ENCODE measurements at regions not wholly inside any gene's neighbourhood (a gene's known extent, or its start where the extent isn't known, plus 50 kb on each side); places are given as distances from the start of the nearest gene placed in this dataset.

- TF ChIP-seq ZNF274 (IDR thresholded peaks at IDR 0.05; ENCODE audit: low read depth, low read length) (no peak), YY1 (IDR thresholded peaks at IDR 0.05; ENCODE audit: insufficient read depth, insufficient read length) (no peak)
Measured at GRCh38 chr19:33928458-33928950, 131.8 kb downstream of the KCTD15 start.
